Tibial nerve (tissue), 4 donors: ENCODE measurements at regions not wholly inside any gene's neighbourhood (a gene's known extent, or its start where the extent isn't known, plus 50 kb on each side); places are given as distances from the start of the nearest gene placed in this dataset.

ENCODE experiments used
- EP300 ChIP-seq, 2 donors: sonication (generic); formaldehyde crosslinking; IDR thresholded peaks; one replicate each; pipeline ENCODE4 v1.6.1; 2017; ENCODE audit warnings: antibody characterized with exemption in 2 of 2, mild to moderate bottlenecking in 1 of 2
- POLR2A ChIP-seq, 2 donors: fragments of 450-650 bp; IDR thresholded peaks; one replicate each; pipeline ENCODE4 v1.6.1; 2017; ENCODE audit warnings: antibody characterized with exemption in 2 of 2, mild to moderate bottlenecking in 2 of 2, moderate library complexity in 2 of 2
- TF ChIP-seq, protein P1 (sequence below), 5 experiments: fragments of 200-600 bp in 3 of 5; fragments of 450-650 bp in 2 of 5; sonication (generic) in 3 of 5; IDR thresholded peaks; one replicate each; pipeline ENCODE4 v1.5.1; 2016 to 2019; ENCODE audit warnings: antibody characterized with exemption in 5 of 5, mild to moderate bottlenecking in 3 of 5, moderate library complexity in 2 of 5

GRCh38 chr4:45215976-45216542 lies 489.7 kb upstream of the GNPDA2 start:
- TF ChIP-seq, protein P1, sequence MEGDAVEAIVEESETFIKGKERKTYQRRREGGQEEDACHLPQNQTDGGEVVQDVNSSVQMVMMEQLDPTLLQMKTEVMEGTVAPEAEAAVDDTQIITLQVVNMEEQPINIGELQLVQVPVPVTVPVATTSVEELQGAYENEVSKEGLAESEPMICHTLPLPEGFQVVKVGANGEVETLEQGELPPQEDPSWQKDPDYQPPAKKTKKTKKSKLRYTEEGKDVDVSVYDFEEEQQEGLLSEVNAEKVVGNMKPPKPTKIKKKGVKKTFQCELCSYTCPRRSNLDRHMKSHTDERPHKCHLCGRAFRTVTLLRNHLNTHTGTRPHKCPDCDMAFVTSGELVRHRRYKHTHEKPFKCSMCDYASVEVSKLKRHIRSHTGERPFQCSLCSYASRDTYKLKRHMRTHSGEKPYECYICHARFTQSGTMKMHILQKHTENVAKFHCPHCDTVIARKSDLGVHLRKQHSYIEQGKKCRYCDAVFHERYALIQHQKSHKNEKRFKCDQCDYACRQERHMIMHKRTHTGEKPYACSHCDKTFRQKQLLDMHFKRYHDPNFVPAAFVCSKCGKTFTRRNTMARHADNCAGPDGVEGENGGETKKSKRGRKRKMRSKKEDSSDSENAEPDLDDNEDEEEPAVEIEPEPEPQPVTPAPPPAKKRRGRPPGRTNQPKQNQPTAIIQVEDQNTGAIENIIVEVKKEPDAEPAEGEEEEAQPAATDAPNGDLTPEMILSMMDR (IDR thresholded peaks at IDR 0.05), result no peak
- TF ChIP-seq POLR2A (IDR thresholded peaks at IDR 0.05) (no peak), EP300 (IDR thresholded peaks at IDR 0.05) (no peak)
